Tibial nerve (tissue), 4 donors: ENCODE measurements at regions not wholly inside any gene's neighbourhood (a gene's known extent, or its start where the extent isn't known, plus 50 kb on each side); places are given as distances from the start of the nearest gene placed in this dataset.
"Not testable (repeated sequence)": the region's sequence is repeated elsewhere in the genome, so short reads cannot be mapped to it uniquely, and the experiment has no call there.

Experiments used
- EP300 ChIP-seq, 2 donors: sonication (generic); formaldehyde crosslinking; IDR thresholded peaks; one replicate each; pipeline ENCODE4 v1.6.1; 2017; ENCODE audit warnings: antibody characterized with exemption in 2 of 2, mild to moderate bottlenecking in 1 of 2
- POLR2A ChIP-seq, 2 donors: fragments of 450-650 bp; IDR thresholded peaks; one replicate each; pipeline ENCODE4 v1.6.1; 2017; ENCODE audit warnings: antibody characterized with exemption in 2 of 2, mild to moderate bottlenecking in 2 of 2, moderate library complexity in 2 of 2
- TF ChIP-seq, protein P1 (sequence below), 5 experiments: fragments of 200-600 bp in 3 of 5; fragments of 450-650 bp in 2 of 5; sonication (generic) in 3 of 5; IDR thresholded peaks; one replicate each; pipeline ENCODE4 v1.5.1; 2016 to 2019; ENCODE audit warnings: antibody characterized with exemption in 5 of 5, mild to moderate bottlenecking in 3 of 5, moderate library complexity in 2 of 5

DNA sequence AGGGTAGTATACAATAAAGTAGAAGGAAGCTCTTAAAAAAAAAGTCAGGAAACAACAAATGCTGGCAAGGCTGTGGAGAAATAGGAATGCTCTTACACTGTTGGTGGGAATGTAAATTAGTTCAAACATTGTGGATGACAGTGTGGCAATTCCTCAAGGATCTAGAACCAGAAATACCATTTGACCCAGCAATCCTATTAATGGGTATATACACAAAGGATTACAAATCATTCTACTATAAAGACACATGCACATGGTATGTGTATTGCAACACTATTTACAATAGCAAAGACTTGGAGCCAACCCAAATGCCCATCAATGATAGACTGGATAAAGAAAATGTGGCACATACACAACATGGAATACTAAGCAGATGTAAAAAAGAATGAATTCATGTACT, 444.9 kb upstream of the EPHA5 start:
- TF ChIP-seq, protein P1, sequence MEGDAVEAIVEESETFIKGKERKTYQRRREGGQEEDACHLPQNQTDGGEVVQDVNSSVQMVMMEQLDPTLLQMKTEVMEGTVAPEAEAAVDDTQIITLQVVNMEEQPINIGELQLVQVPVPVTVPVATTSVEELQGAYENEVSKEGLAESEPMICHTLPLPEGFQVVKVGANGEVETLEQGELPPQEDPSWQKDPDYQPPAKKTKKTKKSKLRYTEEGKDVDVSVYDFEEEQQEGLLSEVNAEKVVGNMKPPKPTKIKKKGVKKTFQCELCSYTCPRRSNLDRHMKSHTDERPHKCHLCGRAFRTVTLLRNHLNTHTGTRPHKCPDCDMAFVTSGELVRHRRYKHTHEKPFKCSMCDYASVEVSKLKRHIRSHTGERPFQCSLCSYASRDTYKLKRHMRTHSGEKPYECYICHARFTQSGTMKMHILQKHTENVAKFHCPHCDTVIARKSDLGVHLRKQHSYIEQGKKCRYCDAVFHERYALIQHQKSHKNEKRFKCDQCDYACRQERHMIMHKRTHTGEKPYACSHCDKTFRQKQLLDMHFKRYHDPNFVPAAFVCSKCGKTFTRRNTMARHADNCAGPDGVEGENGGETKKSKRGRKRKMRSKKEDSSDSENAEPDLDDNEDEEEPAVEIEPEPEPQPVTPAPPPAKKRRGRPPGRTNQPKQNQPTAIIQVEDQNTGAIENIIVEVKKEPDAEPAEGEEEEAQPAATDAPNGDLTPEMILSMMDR (IDR thresholded peaks at IDR 0.05) = not testable (repeated sequence)
- TF ChIP-seq POLR2A, EP300 (IDR thresholded peaks at IDR 0.05): not testable (repeated sequence)
